ENCODE measurements at regions not wholly inside any gene's neighbourhood (a gene's known extent, or its start where the extent isn't known, plus 50 kb on each side); places are given as distances from the start of the nearest gene placed in this dataset.

- TF ChIP-seq POLR2AphosphoS5 (IDR thresholded peaks at IDR 0.05; ENCODE audit: low read depth, low read length), result no peak
- TF ChIP-seq POLR2A (IDR thresholded peaks at IDR 0.05; ENCODE audit: low read depth, low read length), result no peak
These were observed 53.4 kb upstream of the ALDH1B1 start for GRCh38 chr9:38339087-38339486.
